SK-MEL-5 (cell line): ENCODE measurements at regions not wholly inside any gene's neighbourhood (a gene's known extent, or its start where the extent isn't known, plus 50 kb on each side); places are given as distances from the start of the nearest gene placed in this dataset.
"Not testable (repeated sequence)": the region's sequence is repeated elsewhere in the genome, so short reads cannot be mapped to it uniquely, and the experiment has no call there.

Source experiments
- DNase-seq: peaks from one replicate; pipeline ENCODE4 v3.0.0-alpha.2; 2016; ENCODE audit warnings: low read depth, low spot score
- in situ Hi-C: cut with HindIII; loops from 2 replicates; pipeline ENCODE4 v1.10.0; 2016; ENCODE audit warnings: low sequenced_read_pairs, high pct_unique_total_duplicates, low pct_unique_long_range_greater_than_20kb

DNA sequence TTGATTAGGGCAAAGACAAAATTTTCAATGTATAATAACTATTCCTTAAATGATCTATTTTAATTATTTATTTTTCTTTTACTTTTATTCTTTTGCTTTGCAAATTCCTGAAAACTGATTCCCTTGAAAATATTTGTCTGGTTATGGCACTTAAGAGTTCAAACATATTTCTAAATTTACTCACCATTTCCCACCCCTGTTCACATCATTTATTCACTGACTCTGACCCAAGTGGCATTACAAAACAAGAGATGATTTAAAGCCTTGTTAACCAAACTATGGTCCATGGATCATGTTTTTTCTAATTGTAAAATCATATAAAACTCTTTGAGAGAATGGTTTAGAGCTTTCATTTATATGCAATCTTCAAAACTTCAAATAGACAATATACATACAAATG, 1256.1 kb upstream of the LRRN3 start:
- in situ Hi-C loops: no loop called here
- no peak for DNase-seq

DNA sequence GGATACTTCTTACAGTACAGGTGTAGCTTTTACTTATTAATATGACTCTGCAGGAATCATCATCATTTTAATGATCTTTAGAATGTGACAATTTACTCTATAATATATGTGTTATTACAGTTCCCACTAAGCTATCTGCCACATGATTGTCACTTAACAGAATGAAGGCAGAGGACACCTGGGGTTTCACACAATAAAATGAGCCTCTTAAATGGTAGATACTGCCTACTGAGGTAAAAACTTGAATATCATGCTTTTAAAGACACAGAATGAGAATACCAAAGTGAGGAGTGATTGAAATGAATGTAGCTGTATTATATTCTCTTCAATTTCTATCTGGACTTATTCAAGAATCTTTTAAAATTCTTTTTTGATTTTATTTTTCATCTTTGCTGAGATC, 1255.3 kb upstream of the LRRN3 start:
- in situ Hi-C loops: no loop called here

DNA sequence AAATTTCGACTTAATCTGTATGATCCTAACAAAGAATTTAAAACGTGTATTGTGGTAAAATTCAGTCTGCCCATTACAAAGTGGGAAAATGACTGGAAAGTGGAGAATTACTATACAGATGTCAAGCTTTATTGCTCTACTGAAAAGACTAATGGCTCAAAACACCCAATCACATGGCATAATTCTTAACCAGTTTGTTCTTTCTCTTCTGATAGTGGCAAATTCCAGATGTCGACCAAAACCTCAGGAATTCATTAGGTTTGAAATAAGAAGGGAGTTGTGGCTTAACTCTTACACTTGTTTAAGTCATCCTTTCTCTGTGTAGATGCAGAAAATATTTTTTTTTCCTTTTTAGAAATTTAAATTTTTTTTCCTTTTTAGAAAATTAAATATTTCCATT, 1254.9 kb upstream of the LRRN3 start:
- in situ Hi-C loops: no loop called here

More for the DNA sequence above, 1255.3 kb upstream of the LRRN3 start:
- no peak for DNase-seq

DNA sequence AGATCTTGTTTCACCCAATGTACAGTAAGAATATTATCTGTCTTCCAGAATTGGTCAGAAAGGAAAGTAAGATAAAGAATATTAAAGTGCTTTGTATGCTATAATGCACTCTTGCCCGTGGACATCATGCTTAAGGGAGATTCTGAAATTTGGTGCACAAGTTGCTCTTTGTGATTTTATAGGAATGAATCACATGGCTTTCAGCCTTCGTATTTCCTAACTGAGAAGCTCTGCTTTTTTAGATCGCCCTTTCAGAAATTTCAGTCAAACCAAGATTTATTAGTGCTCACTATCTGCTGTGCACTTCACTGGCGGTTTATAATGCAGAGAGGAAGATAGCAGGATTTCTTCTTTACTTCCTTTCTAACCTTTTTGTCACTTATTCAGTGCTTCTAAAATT, 1248.5 kb upstream of the LRRN3 start:
- in situ Hi-C loops: no loop called here
- peak; percentile 93 for DNase-seq

More for the DNA sequence above, 1254.9 kb upstream of the LRRN3 start:
- no peak for DNase-seq

DNA sequence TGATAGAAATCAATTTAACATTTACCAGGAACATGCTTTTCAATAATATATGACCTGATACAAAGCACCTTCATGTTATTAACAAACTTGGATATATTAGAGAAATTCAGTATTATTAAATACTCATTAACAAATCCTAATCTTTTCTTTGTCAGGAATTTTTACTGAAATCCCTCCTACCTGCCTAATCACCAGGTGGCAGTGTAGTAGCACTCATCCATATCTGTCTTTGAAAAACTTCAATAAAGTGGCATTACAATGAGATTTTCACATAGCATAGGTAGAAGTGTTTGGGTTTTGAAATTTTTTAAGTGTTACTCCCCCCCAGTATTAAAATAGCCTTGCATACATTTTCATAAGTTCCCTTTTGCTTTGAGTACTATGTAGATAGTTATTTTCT, 1246.6 kb upstream of the LRRN3 start:
- in situ Hi-C loops: no loop called here
- DNase-seq: peak; percentile 52

DNA sequence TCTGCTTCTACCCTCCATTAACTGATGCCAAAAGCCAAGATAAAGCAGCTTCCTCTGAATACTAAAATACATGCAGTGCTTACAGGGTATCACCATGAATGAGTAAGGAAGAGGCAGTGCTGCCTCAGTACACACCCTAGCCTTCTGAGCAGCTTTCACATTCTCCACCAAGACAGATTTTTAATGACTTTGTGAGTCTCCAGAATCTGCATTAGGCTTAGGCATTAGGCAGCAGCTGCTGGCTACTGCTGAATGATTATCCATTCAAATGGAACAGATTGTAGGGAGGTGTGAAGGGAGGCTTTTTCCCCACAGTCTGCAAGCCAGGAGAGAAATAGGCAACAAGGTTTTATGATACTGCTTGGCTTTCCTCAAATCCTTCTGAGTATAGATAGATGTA, 1226.7 kb upstream of the LRRN3 start:
- in situ Hi-C loops: no loop called here
- no peak for DNase-seq

DNA sequence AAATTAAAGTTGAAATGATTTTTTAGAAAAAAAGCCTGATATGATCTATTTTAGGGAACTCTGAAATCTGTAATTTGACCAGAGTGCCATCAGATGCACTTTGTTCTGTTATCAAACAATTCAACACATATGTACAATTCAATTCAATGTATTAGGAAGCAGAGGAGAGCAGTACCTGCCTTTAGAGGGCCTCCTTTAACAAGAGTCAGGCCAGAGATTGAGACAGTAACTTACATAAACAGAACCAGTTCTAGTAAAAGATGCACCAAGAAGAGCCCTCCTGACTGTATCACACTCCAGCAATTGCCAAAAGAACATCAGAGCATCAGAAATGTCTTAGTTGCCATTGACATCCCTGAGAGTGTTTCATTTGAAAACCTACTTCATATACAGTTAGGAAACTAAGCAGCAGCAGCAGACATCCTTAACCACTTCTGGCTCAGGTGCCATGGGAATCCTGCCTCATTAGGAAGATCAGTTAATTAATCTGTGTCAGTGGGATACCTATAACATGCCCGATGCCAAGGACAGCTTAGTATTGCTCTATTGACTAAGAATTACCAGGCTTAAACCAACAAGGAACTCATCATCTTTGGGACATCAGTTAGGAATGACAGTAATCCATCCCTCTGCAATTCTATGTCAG, 1222.6 kb upstream of the LRRN3 start:
- DNase-seq: no peak
- in situ Hi-C loops: no loop called here

DNA sequence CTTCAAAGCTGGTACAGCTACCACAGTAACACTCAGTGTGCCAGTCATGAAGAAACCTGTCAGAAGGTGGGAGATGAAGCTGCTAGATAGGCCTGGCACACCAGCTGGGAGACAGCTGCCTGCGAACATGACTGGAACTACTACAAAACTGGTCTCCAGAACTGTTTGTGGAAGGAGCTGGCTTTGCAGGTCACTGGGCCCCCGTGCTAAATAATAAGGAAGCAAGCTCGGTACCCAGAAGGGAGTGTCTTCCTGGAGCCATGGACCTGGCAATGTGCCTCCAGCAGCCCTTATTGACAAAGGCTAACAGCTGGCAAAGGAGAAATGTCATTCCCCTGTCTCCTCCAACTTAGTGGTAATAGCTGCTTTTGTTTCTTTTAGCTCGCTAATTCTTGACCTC, 1217.6 kb upstream of the LRRN3 start:
- no peak for DNase-seq
- in situ Hi-C loops: no loop called here

DNA sequence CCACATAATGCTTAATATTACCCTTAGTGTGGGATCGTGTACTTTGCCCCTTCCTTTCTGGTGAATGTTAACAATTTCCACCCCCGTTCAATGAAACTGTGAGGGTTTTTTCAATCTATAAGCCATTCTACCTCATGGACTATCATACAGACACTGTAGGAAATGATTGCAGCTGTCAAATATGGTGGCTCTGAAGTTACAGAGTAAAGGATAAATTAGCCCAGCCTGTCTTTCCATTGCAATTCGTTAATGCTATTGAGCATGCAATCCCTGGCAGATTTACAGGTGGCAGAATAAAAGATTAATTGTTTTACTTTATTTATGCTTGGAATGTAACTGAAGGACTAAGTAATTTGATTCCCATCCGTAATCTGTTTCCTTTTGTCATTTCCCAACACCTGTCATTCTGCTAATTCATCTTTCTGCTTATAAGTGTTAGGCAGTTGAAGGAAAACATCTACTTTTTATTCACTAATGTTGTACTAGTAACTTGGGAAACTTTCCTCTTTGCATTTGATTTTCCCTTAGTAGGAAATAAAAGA, 1211.6 kb upstream of the LRRN3 start:
- DNase-seq: no peak
- in situ Hi-C loops: no loop called here

DNA sequence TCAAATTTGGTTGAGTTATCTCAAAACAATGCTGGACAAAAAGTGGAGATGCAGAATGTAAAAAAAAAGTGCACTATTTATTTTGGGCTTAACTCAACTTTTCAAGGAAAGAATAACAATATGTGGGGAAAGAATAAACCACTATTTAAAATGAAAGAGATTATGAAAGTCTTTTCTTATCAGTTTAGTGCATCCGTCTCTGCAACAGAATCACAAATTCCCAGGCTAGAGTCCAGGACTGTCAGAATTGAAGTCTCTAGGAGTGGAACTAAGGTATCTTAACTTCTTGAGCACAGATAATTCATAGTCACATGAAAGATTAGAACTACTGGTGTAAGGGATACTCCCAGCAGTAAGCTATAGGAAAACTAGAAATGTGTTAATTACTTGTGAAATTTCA, 1200.3 kb upstream of the LRRN3 start:
- no peak for DNase-seq
- in situ Hi-C loops: no loop called here

DNA sequence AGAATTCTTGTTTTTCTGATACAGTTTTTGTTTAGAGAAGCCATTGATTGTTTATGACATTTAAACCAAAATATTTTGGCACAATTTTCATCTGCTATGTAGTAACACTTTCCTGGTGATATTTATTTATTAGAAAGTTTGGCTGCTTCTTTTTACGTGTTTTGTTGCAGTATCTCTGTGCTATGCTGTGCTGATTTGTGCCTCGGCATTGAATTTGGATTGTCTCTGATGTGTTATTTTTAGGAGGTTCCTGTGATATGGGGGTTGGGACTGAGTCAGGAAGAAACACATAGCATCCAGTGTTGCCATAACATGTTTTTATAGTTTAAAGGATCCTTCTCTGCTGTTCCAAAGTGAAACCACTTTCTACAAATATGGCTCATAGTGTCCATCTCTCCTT, 1197.7 kb upstream of the LRRN3 start:
- in situ Hi-C loops: no loop called here
- peak; percentile 19 for DNase-seq

DNA sequence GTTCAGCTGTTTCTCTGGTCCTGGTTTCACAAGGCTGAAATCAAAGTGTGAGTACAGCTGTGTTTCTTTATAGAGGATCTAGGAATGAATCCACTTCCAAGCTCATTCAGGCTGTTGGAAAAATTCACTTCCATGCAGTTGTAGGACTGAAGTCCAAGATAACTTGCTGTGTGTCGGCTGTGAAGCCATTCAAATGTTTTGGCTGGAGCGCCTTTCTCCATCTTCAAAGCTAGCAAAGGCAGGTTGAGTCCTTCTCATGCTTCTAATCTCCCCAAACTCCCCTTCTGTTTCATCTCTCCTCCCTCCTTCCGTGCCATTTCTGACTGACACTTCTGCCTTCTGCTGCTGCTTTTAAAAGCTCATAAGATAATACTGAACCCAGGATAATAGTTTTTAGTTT, 1195.4 kb upstream of the LRRN3 start:
- in situ Hi-C loops: no loop called here
- no peak for DNase-seq

DNA sequence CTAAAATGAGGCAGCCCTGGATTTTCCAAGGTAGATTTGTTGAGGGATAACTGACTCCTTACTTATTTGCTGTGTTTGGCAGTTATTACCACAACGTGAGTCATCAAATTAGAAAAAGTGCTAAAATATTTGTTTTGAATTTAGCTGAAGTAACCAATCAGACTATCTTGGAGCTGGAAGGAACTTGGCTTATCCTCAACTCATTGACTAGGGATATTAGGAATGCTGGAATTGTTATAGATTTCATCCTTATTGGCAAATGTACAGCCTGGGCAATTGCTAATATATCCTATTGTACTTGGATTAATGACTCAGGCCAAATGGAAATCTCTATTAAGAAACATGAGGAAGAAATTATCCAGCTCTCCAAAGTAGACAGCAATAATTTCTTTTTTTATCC, 1189.0 kb upstream of the LRRN3 start:
- no peak for DNase-seq

DNA sequence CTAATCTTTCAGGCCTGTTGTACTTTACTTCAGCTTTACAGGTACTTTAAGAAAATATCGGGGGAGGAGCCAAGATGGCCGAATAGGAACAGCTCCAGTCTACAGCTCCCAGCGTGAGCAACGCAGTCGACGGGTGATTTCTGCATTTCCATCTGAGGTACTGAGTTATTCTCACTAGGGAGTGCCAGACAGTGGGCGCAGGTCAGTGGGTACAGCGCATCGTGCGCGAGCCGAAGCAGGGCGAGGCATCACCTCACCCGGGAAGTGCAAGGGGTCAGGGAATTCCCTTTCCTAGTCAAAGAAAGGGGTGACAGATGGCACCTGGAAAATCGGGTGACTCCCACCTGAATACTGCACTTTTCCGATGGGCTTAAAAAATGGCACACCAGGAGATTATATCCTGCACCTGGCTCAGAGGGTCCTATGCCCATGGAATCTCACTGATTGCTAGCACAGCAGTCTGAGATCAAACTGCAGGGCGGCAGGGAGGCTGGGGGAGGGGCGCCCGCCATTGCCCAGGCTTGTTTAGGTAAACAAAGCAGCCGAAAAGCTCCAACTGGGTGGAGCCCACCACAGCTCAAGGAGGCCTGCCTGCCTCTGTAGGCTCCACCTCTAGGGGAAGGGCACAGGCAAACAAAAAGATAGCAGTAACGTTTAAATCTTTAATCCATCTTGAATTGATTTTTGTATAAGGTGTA, 1185.4 kb upstream of the LRRN3 start:
- DNase-seq: peak; percentile 26
- in situ Hi-C loops: not testable (repeated sequence)

More for the DNA sequence above, 1189.0 kb upstream of the LRRN3 start:
- in situ Hi-C loops: no loop called here

DNA sequence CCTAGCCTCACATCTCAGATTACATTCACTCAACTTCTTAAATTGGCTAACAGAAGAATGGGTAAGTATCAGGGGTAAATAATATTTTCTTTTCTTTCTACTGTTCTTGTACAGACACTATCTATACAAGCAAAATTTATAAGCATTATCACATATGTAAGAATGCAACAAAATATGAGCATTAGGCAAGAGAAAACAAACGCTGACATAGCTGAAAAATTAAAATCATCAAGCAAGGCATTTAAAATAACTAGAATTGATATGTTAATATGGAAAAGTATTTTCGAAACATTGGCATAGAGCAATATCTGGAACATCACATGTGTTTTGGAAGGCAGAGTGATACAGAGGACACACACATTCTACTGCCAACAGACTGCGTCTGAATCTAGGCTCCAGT, 1175.3 kb upstream of the LRRN3 start:
- no peak for DNase-seq
- in situ Hi-C loops: no loop called here

DNA sequence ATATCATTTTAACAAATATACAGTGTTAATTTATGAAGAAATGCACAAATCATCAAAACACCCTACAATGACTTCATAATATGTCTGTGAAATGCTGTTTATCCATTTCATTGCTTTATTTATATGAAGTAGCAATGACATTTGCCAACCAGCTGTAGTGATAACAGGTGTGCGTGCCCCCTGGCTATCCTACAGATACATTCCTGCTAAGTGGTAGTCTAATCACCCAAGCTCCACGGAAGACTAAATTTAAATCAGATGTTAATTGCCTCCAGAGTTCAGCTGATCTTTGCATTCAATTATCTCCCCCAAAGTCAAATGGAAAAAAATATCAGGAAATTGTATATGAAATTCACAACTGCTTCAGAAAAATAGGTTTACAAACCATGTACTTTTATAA, 1164.2 kb upstream of the LRRN3 start:
- in situ Hi-C loops: no loop called here
- DNase-seq: no peak

DNA sequence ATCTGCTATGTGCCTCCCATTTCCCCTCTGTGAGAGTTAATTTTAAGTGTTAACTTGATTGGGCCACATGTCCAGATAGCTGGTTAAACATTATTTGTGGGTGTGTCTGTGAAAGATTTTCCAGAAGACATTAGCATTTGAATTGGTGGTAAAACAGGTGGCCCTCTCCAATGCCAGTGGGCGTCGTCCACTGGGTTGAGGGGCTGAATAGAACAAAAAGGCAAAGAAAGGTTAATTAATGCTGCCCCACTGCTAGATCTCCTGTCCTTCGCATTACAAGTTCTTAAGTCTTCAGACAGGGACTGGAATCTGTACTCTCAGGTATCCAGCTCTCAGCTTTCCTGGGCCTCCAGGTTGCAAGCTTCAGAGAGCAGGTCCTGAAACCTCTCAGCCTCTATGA, 1160.9 kb upstream of the LRRN3 start:
- in situ Hi-C loops: no loop called here
- no peak for DNase-seq

DNA sequence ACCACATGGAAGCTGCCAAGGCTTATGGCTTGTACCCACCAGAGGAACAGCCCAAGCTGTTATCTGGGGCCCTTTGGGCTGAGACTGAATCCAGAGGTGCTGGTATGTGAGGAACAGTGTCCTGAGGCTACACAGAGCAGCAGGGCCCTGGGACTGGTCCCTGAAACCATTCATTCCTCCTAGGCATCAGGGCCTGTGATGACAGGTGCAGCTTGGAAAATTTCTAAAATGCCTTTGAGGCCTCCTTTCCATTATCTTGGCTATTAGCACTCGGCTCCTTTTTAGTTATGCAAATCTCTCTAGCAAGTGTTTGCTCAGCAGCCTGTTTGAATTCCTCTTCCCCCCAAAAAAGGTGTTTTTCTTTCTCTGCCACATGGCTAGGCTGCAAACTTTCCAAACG, 1151.7 kb upstream of the LRRN3 start:
- DNase-seq: no peak
- in situ Hi-C loops: no loop called here

DNA sequence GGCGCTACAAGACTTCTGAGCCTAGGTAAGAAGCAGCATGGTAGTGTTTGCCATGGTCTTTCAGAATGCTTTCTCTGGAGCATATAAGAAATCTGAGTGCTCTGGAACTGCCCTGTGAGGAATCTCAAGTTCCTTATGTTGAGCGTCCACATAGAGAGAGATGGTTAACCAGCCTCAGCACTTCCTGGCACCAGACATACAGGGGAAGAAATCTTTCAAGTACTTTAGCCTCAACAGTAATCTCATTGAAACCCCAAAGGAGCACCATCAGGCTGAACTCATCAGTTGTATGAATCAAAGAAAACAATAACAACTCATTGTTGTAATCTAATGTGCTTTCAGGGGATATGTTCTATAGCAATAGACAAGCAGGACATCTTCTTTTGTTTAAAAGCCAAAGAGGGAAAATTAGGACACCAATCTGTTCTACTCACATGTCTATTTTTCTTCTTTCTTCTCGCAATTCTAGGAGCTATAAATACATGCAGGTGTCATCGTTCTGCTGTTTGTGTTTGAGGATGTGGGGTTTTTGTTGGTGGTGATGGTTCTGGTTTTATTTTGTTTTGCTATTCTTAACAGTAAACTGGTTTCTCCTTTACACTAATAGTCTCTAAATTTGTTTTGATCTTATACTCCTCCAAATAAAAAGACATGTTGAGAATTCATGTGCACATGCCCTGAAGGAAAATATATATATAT, 1145.0 kb upstream of the LRRN3 start:
- DNase-seq: no peak
- in situ Hi-C loops: no loop called here
